B cell (primary cell): ENCODE measurements at regions not wholly inside any gene's neighbourhood (a gene's known extent, or its start where the extent isn't known, plus 50 kb on each side); places are given as distances from the start of the nearest gene placed in this dataset.
"Not testable (repeated sequence)": the region's sequence is repeated elsewhere in the genome, so short reads cannot be mapped to it uniquely, and the experiment has no call there.

ENCODE experiments used
- ATAC-seq: fragments of 200-7000 bp; cut with Tn5 transposase; one replicate; pipeline ENCODE4 v1.10.0; 2021; ENCODE audit warnings: low read depth, mild to moderate bottlenecking, moderate number of reproducible peaks, moderate library complexity
- CTCF ChIA-PET: fragments of 350-600 bp; sonication (Branson Sonifier 250); formaldehyde crosslinking; loops from one replicate; lab custom pipeline; 2021; ENCODE audit warnings: antibody characterized with exemption, inconsistent platforms; lab: Charles Lee
- POLR2A ChIA-PET: fragments of 350-600 bp; sonication (Branson Sonifier 250); formaldehyde crosslinking; loops from one replicate; lab custom pipeline; 2021; ENCODE audit warnings: antibody characterized with exemption; lab: Charles Lee
- DNase-seq: peaks from one replicate; pipeline ENCODE4 v3.0.0; 2013
- H2AFZ ChIP-seq: 2 replicates; pipeline ENCODE4 v1.6.1; 2012; ENCODE audit warnings: mild to moderate bottlenecking, low read depth, low read length; ENCODE audit not compliant: insufficient read depth, poor library complexity, severe bottlenecking
- H3K27ac ChIP-seq, 2 donors: 1 replicate in 1 of 2; 2 replicates in 1 of 2; pipeline ENCODE4 v1.5.1; 2012 to 2013; ENCODE audit warnings: low read length in 2 of 2, mild to moderate bottlenecking in 2 of 2, moderate library complexity in 1 of 2
- H3K27me3 ChIP-seq, 4 experiments: fragments of 200-600 bp in 1 of 4; sonication (generic) in 1 of 4; replicated peaks in 1 of 4; 1 replicate in 2 of 4; 2 replicates in 2 of 4; pipeline versions ENCODE4 v1.6.1 to v1.7.0; 2013 to 2016; ENCODE audit warnings: low read length in 3 of 4, mild to moderate bottlenecking in 2 of 4, mixed read lengths in 1 of 4, moderate library complexity in 1 of 4; ENCODE audit not compliant: insufficient read depth in 4 of 4, control insufficient read depth in 3 of 4; ENCODE audit errors: control extremely low read depth in 1 of 4
- H3K36me3 ChIP-seq, 2 experiments: replicated peaks in 1 of 2; 1 replicate in 1 of 2; 2 replicates in 1 of 2; pipeline versions ENCODE4 v1.6.1 to v1.7.1; 2013; ENCODE audit warnings: low read length in 1 of 2; ENCODE audit not compliant: insufficient read depth in 2 of 2, control insufficient read depth in 1 of 2; ENCODE audit errors: control extremely low read depth in 1 of 2, extremely low read depth in 1 of 2
- H3K4me1 ChIP-seq, 2 donors: fragments of 200-600 bp in 1 of 2; sonication (generic) in 1 of 2; 1 replicate in 1 of 2; 2 replicates in 1 of 2; pipeline versions ENCODE4 v1.5.1 to v1.6.1; 2013 to 2017; ENCODE audit warnings: low read length in 2 of 2; ENCODE audit not compliant: control insufficient read depth in 2 of 2, insufficient read depth in 2 of 2
- H3K4me2 ChIP-seq: replicated peaks from 2 replicates; pipeline ENCODE3; 2012; ENCODE audit warnings: mild to moderate bottlenecking, low read depth, low read length; ENCODE audit not compliant: poor library complexity, severe bottlenecking
- H3K4me3 ChIP-seq, 5 experiments: fragments of 200-600 bp in 1 of 5; sonication (generic) in 1 of 5; 1 replicate in 3 of 5; 2 replicates in 2 of 5; pipeline versions ENCODE4 v1.5.1 to v1.7.0; 2011 to 2016; ENCODE audit warnings: low read length in 4 of 5, mild to moderate bottlenecking in 4 of 5, low read depth in 2 of 5, control low read depth in 1 of 5, moderate library complexity in 1 of 5; ENCODE audit not compliant: insufficient read depth in 1 of 5; ENCODE audit errors: control extremely low read depth in 1 of 5, extremely low read depth in 1 of 5
- H3K79me2 ChIP-seq: fragments of 200-600 bp; sonication (generic); one replicate; pipeline ENCODE4 v1.6.0; 2016; ENCODE audit warnings: low read length; ENCODE audit not compliant: control insufficient read depth, insufficient read depth
- H3K9ac ChIP-seq: fragments of 200-600 bp; sonication (generic); 2 replicates; pipeline ENCODE4 v1.6.1; 2017; ENCODE audit warnings: mild to moderate bottlenecking, low read length, moderate library complexity
- H3K9me3 ChIP-seq, 3 donors: one replicate each; pipeline versions ENCODE4 v1.6.1 to v1.7.1; 2013; ENCODE audit warnings: low read length in 2 of 3; ENCODE audit not compliant: control insufficient read depth in 2 of 3, insufficient read depth in 1 of 3; ENCODE audit errors: control extremely low read depth in 1 of 3
- H4K20me1 ChIP-seq: 2 replicates; pipeline ENCODE4 v1.6.0; 2012; ENCODE audit warnings: mild to moderate bottlenecking, low read length; ENCODE audit not compliant: insufficient read depth, control insufficient read depth, poor library complexity, severe bottlenecking
- H3K27ac Mint-ChIP-seq: one replicate; pipeline ENCODE4 v1.8.0; 2021; ENCODE audit warnings: mixed read lengths
- H3K27me3 Mint-ChIP-seq: one replicate; pipeline ENCODE4 v1.8.0; 2021; ENCODE audit warnings: mixed read lengths
- H3K4me1 Mint-ChIP-seq: one replicate; pipeline ENCODE4 v1.8.0; 2021; ENCODE audit warnings: mixed read lengths
- H3K4me3 Mint-ChIP-seq: one replicate; pipeline ENCODE4 v1.8.0; 2021; ENCODE audit warnings: mixed read lengths
- H3K9me3 Mint-ChIP-seq: one replicate; pipeline ENCODE4 v1.8.0; 2022; ENCODE audit warnings: mixed read lengths; ENCODE audit not compliant: insufficient read depth
- CTCF ChIP-seq: fragments of 200-600 bp; IDR thresholded peaks from one replicate; pipeline ENCODE4 v1.8.0; 2022; ENCODE audit warnings: antibody characterized with exemption, mild to moderate bottlenecking
- EZH2 ChIP-seq: IDR thresholded peaks from 2 replicates; pipeline ENCODE4 v1.6.1; 2012; ENCODE audit warnings: borderline replicate concordance, low read depth, mild to moderate bottlenecking, moderate library complexity, low read length; ENCODE audit not compliant: insufficient read depth, poor library complexity, severe bottlenecking
- WGBS: methylation state at CpG from one replicate; pipeline ENCODE4 v1.1.5; 2013; ENCODE audit warnings: missing lambda C conversion rate; ENCODE audit not compliant: insufficient coverage; 5-methylcytosine and 5-hydroxymethylcytosine counted together
- intact Hi-C: fragments of 100-400 bp; cut with micrococcal nuclease; formaldehyde crosslinking; loops from one replicate; pipeline ENCODE4 v1.10.0; 2022

GRCh38 chr19:14279270-14279669 lies 73.3 kb upstream of the ADGRL1 start:
- H3K9me3 Mint-ChIP-seq, H3K79me2 ChIP-seq, H3K27me3 Mint-ChIP-seq, H3K27ac Mint-ChIP-seq, H3K4me1 Mint-ChIP-seq, H4K20me1 ChIP-seq, H3K27me3 ChIP-seq, H3K27ac ChIP-seq, H3K9ac ChIP-seq, H3K4me3 ChIP-seq, H3K4me3 Mint-ChIP-seq, intact Hi-C loops, DNase-seq, H3K4me1 ChIP-seq, H3K4me2 ChIP-seq, H2AFZ ChIP-seq, ATAC-seq, H3K9me3 ChIP-seq, H3K36me3 ChIP-seq: not testable (repeated sequence)
- ChIA-PET POLR2A (interaction anchor here (0.7 kb wide), 1 partner anchor 16 kb away, joined by 3 read pairs; no protein-coding TSS in a partner anchor), CTCF (interaction anchor here (1.4 kb wide), 1 partner anchor 126 kb away, joined by 5 read pairs; no protein-coding TSS in a partner anchor)
- 94% methylated on average over 2 of the region's 4 CpGs for WGBS

DNA sequence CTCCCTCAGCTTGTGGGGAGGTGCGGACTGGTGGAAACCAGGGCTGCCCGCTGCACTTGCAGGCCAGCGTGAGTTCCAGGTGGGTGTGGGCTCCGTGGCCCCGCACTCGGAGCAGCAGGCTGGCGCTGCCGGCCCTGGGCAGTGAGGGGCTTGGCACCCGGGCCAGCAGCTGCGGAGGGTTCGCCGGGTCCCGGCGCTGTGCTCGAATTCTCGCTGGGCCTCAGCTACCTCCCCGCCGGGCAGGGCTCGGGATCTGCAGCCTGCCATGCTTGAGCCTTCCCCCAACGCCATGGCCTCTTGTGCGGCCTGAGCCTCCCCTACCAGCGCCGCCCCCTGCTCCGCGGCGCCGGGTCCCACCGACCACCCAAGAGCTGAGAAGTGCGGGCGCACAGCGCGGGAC lies 71.6 kb upstream of the ADGRL1 start:
- Histone ChIP-seq H3K9me3 (no peaks in the 10 kb centered on the region), H2AFZ (no peak overlapping the region), H3K27me3 (peaks cover 0 to 2% (median 0%) of the 10 kb centered on the region in 4 experiments), H3K4me3 (no peak overlapping the region), H3K36me3 (no peaks in the 10 kb centered on the region), H3K9ac (no peak overlapping the region), H3K4me1 (no peaks in the 10 kb centered on the region), H3K79me2 (no peaks in the 10 kb centered on the region), H3K4me2 (no peak overlapping the region), H4K20me1 (no peaks in the 10 kb centered on the region), H3K27ac (no peak overlapping the region)
- TF ChIP-seq CTCF: no peak
- no peak for TF ChIP-seq EZH2
- intact Hi-C loops: no loop called here
- no peak overlapping the region for H3K4me3 Mint-ChIP-seq
- POLR2A ChIA-PET: no interaction called here
- H3K27ac Mint-ChIP-seq: no peak overlapping the region
- no peak for DNase-seq
- ATAC-seq: no peak
- 98% methylated on average over 31 of the region's 32 CpGs for WGBS
- H3K27me3 Mint-ChIP-seq: peaks cover 8% of the 10 kb centered on the region
- CTCF ChIA-PET: interaction anchor here (1.4 kb wide), 1 partner anchor 128 kb away, joined by 5 read pairs; no protein-coding TSS in a partner anchor
- H3K4me1 Mint-ChIP-seq: peaks cover 3% of the 10 kb centered on the region
- H3K9me3 Mint-ChIP-seq: peaks cover 4% of the 10 kb centered on the region

DNA sequence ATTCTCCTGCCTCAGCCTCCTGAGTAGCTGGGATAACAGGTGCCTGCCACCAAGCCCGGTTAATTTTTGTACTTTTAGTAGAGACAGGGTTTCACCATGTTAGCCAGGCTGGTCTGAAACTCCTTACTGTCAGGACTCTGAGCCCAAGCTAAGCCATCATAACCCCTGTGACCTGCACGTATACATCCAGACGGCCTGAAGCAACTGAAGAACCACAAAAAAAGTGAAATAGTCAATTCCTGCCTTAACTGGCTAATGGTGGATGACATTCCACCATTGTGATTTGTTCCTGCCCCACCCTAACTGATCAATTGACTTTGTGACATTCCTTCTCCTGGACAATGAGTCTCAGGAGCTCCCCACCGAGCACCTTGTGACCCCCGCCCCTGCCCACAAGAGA lies 69.9 kb upstream of the ADGRL1 start:
- H3K9me3 ChIP-seq, H3K4me2 ChIP-seq, H4K20me1 ChIP-seq, H2AFZ ChIP-seq, DNase-seq, H3K79me2 ChIP-seq, H3K36me3 ChIP-seq, H3K27me3 ChIP-seq, H3K27ac ChIP-seq, ATAC-seq, H3K4me3 ChIP-seq, H3K4me1 ChIP-seq, H3K27ac Mint-ChIP-seq, H3K4me3 Mint-ChIP-seq, H3K9me3 Mint-ChIP-seq, H3K9ac ChIP-seq, H3K4me1 Mint-ChIP-seq, intact Hi-C loops: not testable (repeated sequence)
- POLR2A ChIA-PET: interaction anchor here (0.8 kb wide), 1 partner anchor 105 kb away, joined by 12 read pairs; no protein-coding TSS in a partner anchor
- H3K27me3 Mint-ChIP-seq: peaks cover 13% of the 10 kb centered on the region
- CTCF ChIA-PET: interaction anchor here (0.6 kb wide), 1 partner anchor 1284 kb away, joined by 4 read pairs; no protein-coding TSS in a partner anchor
- 90% methylated on average over 4 of the region's 5 CpGs for WGBS
